Activated T-helper 17 cell treated with anti-CD3 and anti-CD28 coated beads, Interleukin-2, amount 50 U/mL, for 72 hours (primary cell): ENCODE measurements at regions not wholly inside any gene's neighbourhood (a gene's known extent, or its start where the extent isn't known, plus 50 kb on each side); places are given as distances from the start of the nearest gene placed in this dataset.
"Not testable (repeated sequence)": the region's sequence is repeated elsewhere in the genome, so short reads cannot be mapped to it uniquely, and the experiment has no call there.

Source experiments
- ATAC-seq: fragments of 150-1000 bp; cut with Tn5 transposase; replicated peaks from 2 replicates; pipeline ENCODE4 v1.10.0; 2021; ENCODE audit warnings: mild to moderate bottlenecking, moderate library complexity
- H3K27ac Mint-ChIP-seq: one replicate; pipeline ENCODE4 v1.8.0; 2022; ENCODE audit warnings: mixed read lengths
- H3K27me3 Mint-ChIP-seq: one replicate; pipeline ENCODE4 v1.8.0; 2022; ENCODE audit warnings: mixed read lengths
- H3K36me3 Mint-ChIP-seq: one replicate; pipeline ENCODE4 v1.8.0; 2022; ENCODE audit warnings: low read depth, mild to moderate bottlenecking, mixed read lengths
- H3K4me1 Mint-ChIP-seq: one replicate; pipeline ENCODE4 v1.8.0; 2022; ENCODE audit warnings: mixed read lengths
- H3K4me3 Mint-ChIP-seq: one replicate; pipeline ENCODE4 v1.8.0; 2022; ENCODE audit warnings: mild to moderate bottlenecking, mixed read lengths
- H3K9me3 Mint-ChIP-seq: one replicate; pipeline ENCODE4 v1.8.0; 2022; ENCODE audit warnings: mixed read lengths

DNA sequence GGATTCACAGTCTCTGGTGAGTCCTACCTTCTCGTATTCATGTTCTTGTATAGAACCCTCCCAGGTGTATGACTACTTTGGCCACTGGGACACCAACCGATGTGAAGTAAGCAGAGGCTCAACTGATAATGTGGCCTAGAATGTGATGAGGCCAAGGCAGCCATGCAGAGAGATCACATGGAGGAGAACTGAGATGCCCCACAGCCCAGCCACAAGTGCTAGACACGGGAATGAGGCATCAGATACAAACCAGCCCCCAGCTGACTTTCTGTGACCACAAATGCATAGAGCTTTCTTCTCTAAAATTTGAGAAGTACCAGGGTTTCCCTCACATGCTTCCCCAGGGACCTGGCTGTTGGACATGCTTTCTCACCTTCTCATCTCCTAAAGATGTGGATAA, 375.7 kb downstream of the CCSER2 start:
- Mint-ChIP-seq H3K4me3 (no peak overlapping the region), H3K27me3 (peaks cover 3% of the 10 kb centered on the region), H3K27ac (no peak overlapping the region), H3K4me1 (no peaks in the 10 kb centered on the region), H3K36me3 (no peaks in the 10 kb centered on the region), H3K9me3 (no peaks in the 10 kb centered on the region)
- ATAC-seq, result no peak

DNA sequence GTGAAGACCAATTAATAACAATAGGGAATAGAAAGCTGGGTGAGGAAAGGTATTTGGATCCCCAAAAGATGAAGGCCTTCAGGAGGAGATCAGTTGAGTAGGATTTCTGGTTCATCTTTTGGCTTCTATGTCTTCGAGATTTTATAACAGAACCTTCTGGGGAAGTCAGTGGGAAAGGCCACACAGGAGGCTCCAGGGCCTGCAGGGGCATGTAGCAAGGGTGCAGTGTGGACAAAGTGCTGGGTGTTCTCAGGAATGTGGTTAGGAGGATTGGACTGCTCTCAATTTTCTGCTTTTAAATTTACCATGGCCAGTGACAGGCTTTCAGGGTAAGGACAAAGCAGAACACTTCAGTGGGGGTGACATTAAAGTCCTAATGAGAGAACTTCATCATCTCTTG, 378.0 kb downstream of the CCSER2 start:
- no peak overlapping the region for H3K4me3 Mint-ChIP-seq
- ATAC-seq, result no peak

DNA sequence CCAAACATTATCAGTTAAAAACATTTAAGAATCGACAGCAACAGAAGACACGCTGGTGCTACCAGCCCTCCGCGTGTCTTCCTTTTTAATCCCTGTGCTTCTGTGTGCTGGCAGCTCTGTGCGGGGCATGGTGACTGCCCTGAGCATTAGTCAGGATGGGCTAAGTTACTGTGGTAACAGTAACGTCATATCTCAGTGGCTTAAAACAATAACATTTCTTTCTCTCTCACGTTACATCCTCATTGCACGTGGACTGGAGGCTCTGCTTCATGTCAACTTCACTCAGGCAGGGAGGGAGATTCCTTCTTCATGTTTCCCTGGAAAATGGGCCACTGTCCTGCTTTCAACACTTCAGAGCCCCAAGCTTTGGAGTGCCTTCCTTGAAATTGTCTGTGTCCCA, 378.5 kb downstream of the CCSER2 start:
- Mint-ChIP-seq H3K4me3 (no peak overlapping the region), H3K27ac (no peak overlapping the region), H3K27me3 (peaks cover 8% of the 10 kb centered on the region), H3K36me3 (no peaks in the 10 kb centered on the region), H3K9me3 (no peaks in the 10 kb centered on the region), H3K4me1 (no peaks in the 10 kb centered on the region)
- ATAC-seq, result no peak

More for the DNA sequence above, 378.0 kb downstream of the CCSER2 start:
- Mint-ChIP-seq H3K4me1 (no peaks in the 10 kb centered on the region), H3K36me3 (no peaks in the 10 kb centered on the region), H3K27me3 (peaks cover 6% of the 10 kb centered on the region), H3K27ac (no peak overlapping the region), H3K9me3 (no peaks in the 10 kb centered on the region)

DNA sequence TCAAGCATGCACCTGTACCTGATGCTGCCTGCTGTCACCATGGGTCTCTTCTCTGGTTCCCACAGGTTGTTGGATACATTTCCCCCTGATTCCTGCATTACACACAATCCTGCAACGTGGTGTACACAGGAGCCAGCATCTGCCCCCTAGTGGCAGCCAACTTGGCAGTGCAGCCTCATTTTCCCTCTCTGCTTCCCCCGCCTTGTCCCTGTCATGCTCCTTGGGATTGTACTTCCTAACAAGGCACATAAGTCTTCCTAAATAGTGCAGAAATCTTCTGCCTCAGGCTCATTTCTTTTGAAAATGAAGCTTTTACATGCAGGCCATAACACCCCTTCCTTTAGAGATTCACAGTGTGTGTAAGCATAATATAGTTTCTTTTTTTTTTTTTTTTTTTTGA, 387.5 kb downstream of the CCSER2 start:
- H3K4me1 Mint-ChIP-seq, result no peaks in the 10 kb centered on the region
- no peaks in the 10 kb centered on the region for H3K36me3 Mint-ChIP-seq
- H3K27ac Mint-ChIP-seq, result no peak overlapping the region
- H3K27me3 Mint-ChIP-seq, result peaks cover 16% of the 10 kb centered on the region
- H3K9me3 Mint-ChIP-seq, result no peaks in the 10 kb centered on the region
- no peak overlapping the region for H3K4me3 Mint-ChIP-seq
- no peak for ATAC-seq

DNA sequence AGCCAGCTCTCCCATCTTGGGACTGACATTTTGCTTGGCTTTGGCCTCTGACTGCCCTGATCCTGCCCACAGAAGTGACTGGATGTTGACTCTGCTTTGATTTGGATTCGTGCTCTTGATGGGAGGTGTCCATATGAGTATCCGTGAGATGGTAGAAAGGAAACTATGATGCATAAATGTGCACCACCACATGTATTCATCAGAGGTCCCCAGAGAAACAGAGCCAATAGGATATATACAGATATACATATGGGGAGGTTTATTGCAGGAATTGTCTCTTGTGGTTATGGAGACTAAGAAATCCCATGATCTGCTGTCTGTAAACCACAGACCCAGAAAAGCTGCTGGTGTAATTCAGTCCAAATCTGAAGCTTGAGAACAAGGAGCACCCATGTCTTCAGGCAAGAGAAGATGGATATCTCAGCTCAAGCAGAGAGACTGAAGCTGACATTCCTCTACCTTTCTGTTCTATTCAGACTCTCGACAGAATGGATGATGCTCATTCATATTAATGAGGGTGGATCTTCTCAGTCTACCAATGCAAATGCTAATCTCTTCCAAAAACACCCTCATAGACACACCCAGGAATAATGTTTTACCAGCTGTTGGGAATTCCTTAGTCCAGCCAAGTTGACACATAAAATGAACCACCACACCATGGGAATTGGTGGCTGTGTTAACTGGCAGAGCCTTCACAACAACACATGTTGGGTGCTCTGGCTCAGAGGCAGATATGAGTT, 390.7 kb downstream of the CCSER2 start:
- H3K4me1 Mint-ChIP-seq, result no peaks in the 10 kb centered on the region
- H3K9me3 Mint-ChIP-seq, result no peaks in the 10 kb centered on the region
- no peaks in the 10 kb centered on the region for H3K36me3 Mint-ChIP-seq
- peaks cover 9% of the 10 kb centered on the region for H3K27me3 Mint-ChIP-seq
- H3K4me3 Mint-ChIP-seq, result no peak overlapping the region
- H3K27ac Mint-ChIP-seq, result no peak overlapping the region
- no peak for ATAC-seq

DNA sequence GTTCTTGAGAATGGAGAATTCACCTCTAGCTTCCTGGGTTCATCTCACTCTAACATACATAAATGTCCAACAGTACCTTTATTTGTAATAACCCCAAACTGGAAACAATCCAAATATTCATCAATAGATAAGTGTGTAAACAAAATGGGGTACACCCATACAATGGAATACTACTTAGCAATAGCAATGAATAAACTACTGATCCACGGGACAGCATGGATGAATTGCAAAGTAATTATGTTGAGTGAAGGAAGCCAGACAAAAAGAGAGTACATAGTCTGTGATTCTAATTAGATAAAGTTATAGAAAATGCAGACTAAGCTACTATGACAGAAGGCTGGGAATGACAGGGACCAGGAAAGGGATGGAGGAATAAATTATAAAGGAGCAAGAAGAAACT, 391.3 kb downstream of the CCSER2 start:
- no peaks in the 10 kb centered on the region for H3K4me1 Mint-ChIP-seq
- no peak overlapping the region for H3K27ac Mint-ChIP-seq
- H3K4me3 Mint-ChIP-seq, result no peak overlapping the region
- no peak for ATAC-seq
- no peaks in the 10 kb centered on the region for H3K36me3 Mint-ChIP-seq
- peaks cover 9% of the 10 kb centered on the region for H3K27me3 Mint-ChIP-seq
- H3K9me3 Mint-ChIP-seq, result no peaks in the 10 kb centered on the region

DNA sequence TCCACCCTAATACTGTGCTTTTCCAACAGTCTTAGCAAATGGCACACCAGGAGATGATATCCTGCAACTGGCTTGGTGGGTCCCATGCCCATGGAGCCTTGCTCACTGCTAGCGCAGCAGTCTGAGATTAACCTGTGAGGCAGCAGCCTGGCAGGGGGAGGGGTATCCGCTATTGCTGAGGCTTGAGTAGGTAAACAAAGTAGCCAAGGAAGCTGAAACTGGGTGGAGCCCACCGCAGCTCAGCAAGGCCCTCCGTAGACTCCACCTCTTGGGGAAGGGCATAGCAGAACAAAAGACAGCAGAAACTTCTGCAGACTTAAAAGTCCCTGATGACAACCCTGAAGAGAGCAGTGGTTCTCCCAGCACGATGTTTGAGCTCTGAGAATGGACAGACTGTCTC, 399.0 kb downstream of the CCSER2 start:
- no peaks in the 10 kb centered on the region for H3K9me3 Mint-ChIP-seq
- no peak overlapping the region for H3K4me3 Mint-ChIP-seq
- no peaks in the 10 kb centered on the region for H3K27me3 Mint-ChIP-seq
- H3K4me1 Mint-ChIP-seq, result no peaks in the 10 kb centered on the region
- H3K36me3 Mint-ChIP-seq, result no peaks in the 10 kb centered on the region
- ATAC-seq, result no peak
- H3K27ac Mint-ChIP-seq, result no peak overlapping the region

DNA sequence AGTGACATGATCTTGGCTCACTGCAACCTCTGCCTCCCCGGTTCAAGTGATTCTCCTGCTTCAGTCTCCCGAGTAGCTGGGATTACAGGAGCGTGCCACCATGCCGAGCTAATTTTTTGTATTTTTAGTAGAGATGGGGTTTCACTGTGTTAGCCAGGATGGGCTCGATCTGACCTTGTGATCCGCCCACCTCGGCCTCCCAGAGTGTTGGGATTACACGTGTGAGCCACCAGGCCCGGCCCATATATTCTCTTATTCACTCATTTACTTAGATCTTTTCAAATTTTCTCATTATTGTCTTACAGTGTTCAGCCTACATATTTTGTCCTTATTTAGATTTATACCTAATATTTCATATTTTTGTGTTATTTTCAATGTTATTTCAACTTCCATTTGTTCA, 410.7 kb downstream of the CCSER2 start:
- H3K4me3 Mint-ChIP-seq, H3K4me1 Mint-ChIP-seq, H3K27me3 Mint-ChIP-seq, H3K36me3 Mint-ChIP-seq, H3K9me3 Mint-ChIP-seq, ATAC-seq, H3K27ac Mint-ChIP-seq: not testable (repeated sequence)

DNA sequence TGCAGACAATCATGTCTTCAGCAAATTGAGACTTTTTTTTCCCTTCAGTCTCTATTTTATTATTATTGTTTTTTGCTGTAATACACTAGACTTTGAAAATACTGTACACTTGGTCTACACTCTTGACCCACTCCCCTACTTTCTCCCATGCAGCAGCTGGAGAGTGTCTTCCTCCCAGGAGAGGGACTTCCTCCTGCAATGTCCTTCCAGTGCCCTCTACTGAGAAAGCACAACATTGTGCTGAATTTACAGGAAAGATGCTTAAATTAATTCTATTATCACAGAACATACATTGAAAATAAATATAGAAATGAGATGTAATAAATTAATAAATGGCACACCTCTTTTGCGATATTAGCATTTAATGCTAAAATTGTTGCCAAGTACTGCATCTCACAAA, 411.3 kb downstream of the CCSER2 start:
- H3K4me1 Mint-ChIP-seq, result no peaks in the 10 kb centered on the region
- no peak overlapping the region for H3K4me3 Mint-ChIP-seq
- H3K27me3 Mint-ChIP-seq, result no peaks in the 10 kb centered on the region
- no peak for ATAC-seq
- no peaks in the 10 kb centered on the region for H3K9me3 Mint-ChIP-seq
- no peak overlapping the region for H3K27ac Mint-ChIP-seq
- no peaks in the 10 kb centered on the region for H3K36me3 Mint-ChIP-seq

DNA sequence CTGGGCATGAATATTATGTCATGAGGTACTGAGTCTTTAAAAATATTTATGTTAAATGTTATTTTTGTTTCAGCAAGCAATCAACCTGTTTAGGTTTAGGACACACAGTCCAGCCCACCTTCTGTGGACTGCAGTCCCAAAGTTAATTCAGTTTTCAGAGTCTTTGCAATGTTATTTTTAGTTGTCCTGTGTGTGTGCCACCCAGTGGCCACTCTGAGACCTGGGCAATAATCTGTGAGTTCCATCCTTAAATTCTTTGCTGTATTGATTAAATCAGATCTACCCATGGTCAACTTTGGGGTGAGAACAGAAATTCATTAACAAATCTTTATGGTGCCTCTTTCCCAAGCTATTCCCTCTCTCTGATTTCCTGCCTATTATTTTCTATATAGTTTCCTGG, 415.1 kb downstream of the CCSER2 start:
- no peak overlapping the region for H3K4me3 Mint-ChIP-seq
- peaks cover 4% of the 10 kb centered on the region for H3K27me3 Mint-ChIP-seq
- no peaks in the 10 kb centered on the region for H3K36me3 Mint-ChIP-seq
- no peak overlapping the region for H3K27ac Mint-ChIP-seq
- peaks cover 4% of the 10 kb centered on the region for H3K9me3 Mint-ChIP-seq
- no peak for ATAC-seq
- H3K4me1 Mint-ChIP-seq, result no peaks in the 10 kb centered on the region

DNA sequence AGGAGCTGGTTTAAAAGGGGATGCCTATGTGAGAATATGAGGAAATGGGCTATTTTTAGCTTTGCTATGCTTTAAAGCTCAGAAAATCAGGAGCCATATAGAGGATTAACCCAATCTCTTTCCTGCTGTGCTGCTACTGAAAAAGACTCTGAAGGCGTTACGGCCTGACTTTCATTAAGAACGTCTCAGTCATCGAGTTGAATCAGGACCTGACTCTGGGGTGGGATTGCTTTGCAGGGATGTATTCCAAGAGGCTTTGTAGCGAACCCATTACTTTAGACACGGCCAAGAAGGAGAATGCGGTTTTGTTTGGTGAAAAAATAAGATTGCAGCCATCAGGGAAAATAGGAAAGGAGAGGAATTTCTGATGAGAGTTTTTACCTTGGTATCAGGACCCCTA, 426.9 kb downstream of the CCSER2 start:
- Mint-ChIP-seq H3K36me3 (no peaks in the 10 kb centered on the region), H3K4me1 (no peaks in the 10 kb centered on the region), H3K9me3 (no peaks in the 10 kb centered on the region), H3K4me3 (no peak overlapping the region), H3K27ac (no peak overlapping the region), H3K27me3 (no peaks in the 10 kb centered on the region)
- ATAC-seq, result no peak

DNA sequence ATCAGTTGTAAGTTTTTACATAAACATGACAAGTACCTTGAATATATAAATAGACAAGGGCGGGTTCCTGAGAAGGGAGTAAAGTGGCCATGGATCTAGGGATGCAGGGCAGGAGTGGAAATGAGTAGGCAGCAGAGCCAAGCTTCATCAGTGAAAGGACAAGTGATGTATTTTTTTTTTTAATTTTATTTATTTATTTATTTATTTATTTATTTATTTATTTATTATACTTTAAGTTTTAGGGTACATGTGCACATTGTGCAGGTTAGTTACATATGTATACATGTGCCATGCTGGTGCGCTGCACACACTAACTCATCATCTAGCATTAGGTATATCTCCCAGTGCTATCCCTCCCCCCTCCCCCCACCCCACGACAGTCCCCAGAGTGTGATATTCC, 428.3 kb downstream of the CCSER2 start:
- ATAC-seq, H3K36me3 Mint-ChIP-seq, H3K4me3 Mint-ChIP-seq, H3K27ac Mint-ChIP-seq, H3K27me3 Mint-ChIP-seq, H3K9me3 Mint-ChIP-seq, H3K4me1 Mint-ChIP-seq: not testable (repeated sequence)

DNA sequence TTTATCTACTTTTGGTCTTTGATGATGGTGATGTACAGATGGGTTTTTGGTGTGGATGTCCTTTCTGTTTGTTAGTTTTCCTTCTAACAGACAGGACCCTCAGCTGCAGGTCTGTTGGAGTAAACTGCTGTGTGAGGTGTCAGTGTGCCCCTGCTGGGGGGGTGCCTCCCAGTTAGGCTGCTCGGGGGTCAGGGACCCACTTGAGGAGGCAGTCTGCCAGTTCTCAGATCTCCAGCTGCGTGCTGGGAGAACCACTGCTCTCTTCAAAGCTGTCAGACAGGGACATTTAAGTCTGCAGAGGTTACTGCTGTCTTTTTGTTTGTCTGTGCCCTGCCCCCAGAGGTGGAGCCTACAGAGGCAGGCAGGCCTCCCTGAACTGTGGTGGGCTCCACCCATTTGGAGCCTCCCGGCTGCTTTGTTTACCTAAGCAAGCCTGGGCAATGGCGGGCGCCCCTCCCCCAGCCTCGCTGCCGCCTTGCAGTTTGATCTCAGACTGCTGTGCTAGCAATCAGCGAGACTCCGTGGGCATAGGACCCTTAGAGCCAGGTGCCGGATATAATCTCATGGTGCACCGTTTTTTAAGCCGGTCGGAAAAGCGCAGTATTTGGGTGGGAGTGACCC, 433.7 kb downstream of the CCSER2 start:
- H3K27me3 Mint-ChIP-seq, result peaks cover 16% of the 10 kb centered on the region
- H3K36me3 Mint-ChIP-seq, H3K9me3 Mint-ChIP-seq, ATAC-seq, H3K4me1 Mint-ChIP-seq, H3K4me3 Mint-ChIP-seq, H3K27ac Mint-ChIP-seq: not testable (repeated sequence)

DNA sequence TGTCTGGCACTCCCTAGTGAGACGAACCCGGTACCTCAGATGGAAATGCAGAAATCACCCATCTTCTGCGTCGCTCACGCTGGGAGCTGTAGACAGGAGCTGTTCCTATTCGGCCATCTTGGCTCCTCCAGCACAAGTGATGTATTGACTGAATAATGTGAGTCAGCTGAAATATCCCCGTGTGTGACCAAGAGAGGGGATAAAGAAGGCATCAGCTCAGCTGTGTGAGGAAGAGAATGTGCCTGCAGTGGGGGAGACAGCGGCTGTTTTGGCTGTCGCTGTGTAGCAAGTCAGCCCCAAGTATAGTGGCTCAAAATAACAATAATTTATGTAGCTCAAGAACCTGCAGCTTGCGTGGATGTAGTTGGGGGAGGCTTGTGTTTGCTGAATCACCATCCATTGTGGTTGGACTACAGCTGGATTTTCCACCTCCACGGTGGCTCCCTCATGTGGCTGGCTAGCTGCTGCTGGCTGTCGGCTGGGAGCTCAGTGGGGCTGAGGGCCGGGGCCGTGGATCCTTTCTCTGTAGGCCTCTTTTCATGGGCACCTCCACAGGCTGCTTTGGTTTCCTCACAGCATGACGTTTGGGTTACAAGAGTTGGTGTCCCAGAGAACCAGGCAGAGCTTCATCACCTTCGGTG, 434.5 kb downstream of the CCSER2 start:
- Mint-ChIP-seq H3K9me3 (peaks cover 5% of the 10 kb centered on the region), H3K27me3 (peaks cover 16% of the 10 kb centered on the region), H3K36me3 (no peaks in the 10 kb centered on the region), H3K27ac (no peak overlapping the region), H3K4me1 (no peaks in the 10 kb centered on the region), H3K4me3 (no peak overlapping the region)
- no peak for ATAC-seq

DNA sequence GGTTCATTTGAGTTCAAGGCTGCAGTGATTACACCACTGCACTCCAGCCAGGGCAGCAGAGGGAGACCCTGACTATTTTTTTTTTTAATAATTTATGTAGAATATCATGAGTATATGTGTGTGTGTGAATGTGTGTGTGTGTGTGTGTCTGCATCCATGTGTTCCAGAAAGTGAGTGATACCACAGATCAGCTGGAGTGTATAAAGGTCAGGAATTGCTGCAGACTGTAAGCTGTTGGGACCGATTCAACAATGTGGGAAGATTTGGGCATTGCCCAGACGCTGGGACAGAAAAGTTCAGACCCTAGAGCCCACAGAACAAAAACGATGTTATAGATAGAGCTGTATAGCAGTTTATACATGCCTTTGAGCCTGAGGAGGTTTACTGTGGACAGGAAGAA, 435.6 kb downstream of the CCSER2 start:
- Mint-ChIP-seq H3K36me3 (no peaks in the 10 kb centered on the region), H3K4me1 (no peaks in the 10 kb centered on the region), H3K27ac (no peak overlapping the region), H3K9me3 (peaks cover 5% of the 10 kb centered on the region), H3K27me3 (peaks cover 16% of the 10 kb centered on the region), H3K4me3 (no peak overlapping the region)
- ATAC-seq, result no peak
